AG10803 (cell line): ENCODE measurements at regions not wholly inside any gene's neighbourhood (a gene's known extent, or its start where the extent isn't known, plus 50 kb on each side); places are given as distances from the start of the nearest gene placed in this dataset.

ENCODE experiments used
- DNase-seq: peaks from one replicate; pipeline ENCODE4 v3.0.0; 2010; ENCODE audit warnings: low read depth
- H3K4me3 ChIP-seq: 2 replicates; pipeline ENCODE4 v1.5.1; 2011; ENCODE audit warnings: mild to moderate bottlenecking, low read length, control low read depth
- TF ChIP-seq, protein P1 (sequence below): conservative IDR thresholded peaks from 2 replicates; pipeline ENCODE4 v1.5.1; 2011; ENCODE audit warnings: mild to moderate bottlenecking, low read length, control low read depth, inconsistent platforms

DNA sequence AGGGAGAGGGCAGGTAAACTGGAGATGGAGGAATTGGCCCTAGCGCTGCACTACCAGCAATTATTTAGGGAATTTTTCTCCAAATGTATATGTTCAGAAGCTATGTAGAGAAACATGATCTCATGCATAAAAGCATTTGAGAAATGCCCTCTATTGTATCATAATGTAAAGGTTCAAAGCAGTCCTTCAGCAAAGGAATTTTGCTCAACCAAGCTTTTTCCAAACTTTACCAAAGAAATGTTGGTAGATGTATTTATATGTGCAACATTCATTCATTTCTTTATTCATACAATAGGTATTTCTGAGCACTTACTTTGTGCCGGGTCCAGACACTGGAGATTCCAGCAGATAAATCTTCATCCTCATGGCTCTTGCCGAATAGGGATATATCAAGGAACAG is 64.4 kb downstream of the XCL1 start:
- H3K4me3 ChIP-seq = no peak overlapping the region
- TF ChIP-seq, protein P1, sequence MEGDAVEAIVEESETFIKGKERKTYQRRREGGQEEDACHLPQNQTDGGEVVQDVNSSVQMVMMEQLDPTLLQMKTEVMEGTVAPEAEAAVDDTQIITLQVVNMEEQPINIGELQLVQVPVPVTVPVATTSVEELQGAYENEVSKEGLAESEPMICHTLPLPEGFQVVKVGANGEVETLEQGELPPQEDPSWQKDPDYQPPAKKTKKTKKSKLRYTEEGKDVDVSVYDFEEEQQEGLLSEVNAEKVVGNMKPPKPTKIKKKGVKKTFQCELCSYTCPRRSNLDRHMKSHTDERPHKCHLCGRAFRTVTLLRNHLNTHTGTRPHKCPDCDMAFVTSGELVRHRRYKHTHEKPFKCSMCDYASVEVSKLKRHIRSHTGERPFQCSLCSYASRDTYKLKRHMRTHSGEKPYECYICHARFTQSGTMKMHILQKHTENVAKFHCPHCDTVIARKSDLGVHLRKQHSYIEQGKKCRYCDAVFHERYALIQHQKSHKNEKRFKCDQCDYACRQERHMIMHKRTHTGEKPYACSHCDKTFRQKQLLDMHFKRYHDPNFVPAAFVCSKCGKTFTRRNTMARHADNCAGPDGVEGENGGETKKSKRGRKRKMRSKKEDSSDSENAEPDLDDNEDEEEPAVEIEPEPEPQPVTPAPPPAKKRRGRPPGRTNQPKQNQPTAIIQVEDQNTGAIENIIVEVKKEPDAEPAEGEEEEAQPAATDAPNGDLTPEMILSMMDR = no peak
- no peak for DNase-seq

DNA sequence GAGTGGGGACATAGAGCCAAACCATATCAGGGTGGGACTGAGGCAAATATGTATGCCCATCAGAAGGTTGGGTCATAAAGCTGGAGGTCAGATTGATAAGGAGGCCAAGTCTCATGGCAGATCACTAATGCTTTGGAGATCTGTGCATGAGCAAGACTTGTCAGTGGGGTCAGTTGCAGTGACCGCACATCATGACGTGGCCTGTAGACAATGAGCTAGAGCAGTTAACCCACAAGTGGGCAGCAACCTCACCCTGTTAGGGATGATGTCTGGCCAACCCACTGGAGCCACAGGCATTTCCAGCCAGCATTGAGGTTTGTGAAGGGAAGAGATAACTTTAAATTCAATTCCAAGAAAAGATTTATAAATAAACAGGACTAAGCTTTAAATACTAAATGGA is 66.7 kb downstream of the XCL1 start:
- DNase-seq = peak; percentile 64
- no peak overlapping the region for H3K4me3 ChIP-seq
- TF ChIP-seq, protein P1 = no peak
